ENCODE measurements at regions not wholly inside any gene's neighbourhood (a gene's known extent, or its start where the extent isn't known, plus 50 kb on each side); places are given as distances from the start of the nearest gene placed in this dataset.

DNA sequence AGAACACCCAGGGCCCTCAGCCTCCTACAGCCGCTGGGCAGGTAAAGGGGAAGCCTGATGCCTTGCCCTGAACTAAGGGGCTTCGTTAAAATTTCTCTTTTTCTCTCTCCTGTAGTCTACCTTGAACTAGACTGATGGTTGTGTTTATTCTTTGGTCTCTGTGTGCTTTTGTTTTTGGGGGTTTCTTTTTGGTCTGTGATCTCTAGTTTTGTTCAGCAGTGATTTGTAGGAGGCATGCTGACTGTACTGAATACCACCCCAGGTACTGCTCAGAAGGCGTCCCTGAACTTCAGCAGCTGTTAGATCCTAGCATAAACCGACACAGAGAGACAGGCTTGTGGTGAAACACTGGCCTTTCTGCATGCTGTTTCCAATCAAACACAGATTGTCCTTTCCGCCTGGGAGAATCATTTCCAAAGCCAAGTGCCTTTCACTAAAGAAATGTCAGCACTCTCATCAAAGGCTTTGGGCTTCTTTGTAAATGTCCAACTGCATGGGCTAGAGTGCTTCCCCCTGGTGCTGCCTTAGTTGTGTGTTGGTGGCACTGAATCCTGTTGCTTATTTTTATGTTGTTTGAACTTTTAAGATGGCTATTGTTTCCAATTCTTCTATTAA, 364.7 kb upstream of the SASH1 start:
- intact Hi-C loops (cut with micrococcal nuclease), result no loop called here
- BruUV-seq (replicated peaks), result no TSS peak
- CTCF ChIA-PET, result no interaction called here
- Histone ChIP-seq H3K9me3 (ENCODE audit: control insufficient read depth in 1 of 2, insufficient read depth in 1 of 2, low read depth in 1 of 2, low read length in 2 of 2) (no peaks in the 10 kb centered on the region), H3K9ac (ENCODE audit: low read length) (no peak overlapping the region), H3K4me1 (ENCODE audit: control insufficient read depth in 1 of 2, insufficient read depth in 2 of 2, low read length in 2 of 2) (no peaks in the 10 kb centered on the region), H3K4me3 (replicated peaks in 1 of 2; ENCODE audit: low read depth in 1 of 2, low read length in 2 of 2) (no peak overlapping the region), H2AFZ (ENCODE audit: low read depth, low read length, poor library complexity, severe bottlenecking) (no peak overlapping the region), H3K4me2 (ENCODE audit: low read length) (no peak overlapping the region), H3K36me3 (ENCODE audit: control insufficient read depth in 1 of 2, insufficient read depth in 2 of 2, low read length in 2 of 2) (no peaks in the 10 kb centered on the region), H3K79me2 (ENCODE audit: insufficient read depth, low read length) (no peaks in the 10 kb centered on the region), H3K27ac (ENCODE audit: low read depth, low read length) (no peak overlapping the region), H4K20me1 (ENCODE audit: insufficient read depth) (no peaks in the 10 kb centered on the region), H3K9me2 (ENCODE audit: insufficient read depth) (no peaks in the 10 kb centered on the region), H3K27me3 (ENCODE audit: insufficient read depth, low read length) (no peaks in the 10 kb centered on the region)
- DNase-seq (ENCODE audit: low read depth, low spot score) (no peak), ATAC-seq (no peak)
- POLR2A ChIA-PET, result interaction anchor here (0.5 kb wide), 1 partner anchor 14 kb away, joined by 3 read pairs; no protein-coding TSS in a partner anchor
- TF ChIP-seq POLR2A (IDR thresholded peaks at IDR 0.05; ENCODE audit: borderline replicate concordance, extremely low read depth, insufficient read depth, insufficient read length) (no peak), CBX3 (IDR thresholded peaks at IDR 0.05; ENCODE audit: low read depth) (no peak), YY1 (IDR thresholded peaks at IDR 0.05; ENCODE audit: extremely low read depth, insufficient replicate concordance, low read depth, low read length) (no peak), TCF7L2 (IDR thresholded peaks at IDR 0.05; ENCODE audit: borderline replicate concordance, extremely low read depth, insufficient read depth, insufficient read length) (no peak)
- RAD21 ChIA-PET (ENCODE audit: low non-redundant PET in 1 of 2, low total read pairs in 2 of 2, uncharacterized antibody in 2 of 2, unreplicated experiment in 2 of 2), result no interaction called here

DNA sequence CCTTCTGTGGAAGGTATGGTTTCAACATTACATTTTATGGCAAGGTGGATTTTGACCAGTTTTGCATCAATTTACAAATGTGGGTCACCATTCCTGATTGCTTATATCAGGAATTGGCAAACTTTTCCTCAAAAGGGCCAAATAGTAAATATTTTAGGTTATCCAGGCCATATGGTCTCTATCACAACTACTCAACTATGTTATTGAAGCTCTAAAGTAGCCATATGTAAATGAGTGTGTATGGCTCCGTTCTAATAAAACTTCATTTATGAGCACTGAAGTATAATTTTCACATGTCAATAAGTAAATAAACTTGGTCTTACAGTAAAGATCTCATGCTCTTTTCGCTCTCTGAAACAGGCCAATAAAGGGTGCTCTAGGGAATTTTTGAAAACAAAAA, 362.7 kb upstream of the SASH1 start:
- POLR2A ChIA-PET, result no interaction called here
- DNase-seq (ENCODE audit: low read depth, low spot score), result no peak
- intact Hi-C loops (cut with micrococcal nuclease), result no loop called here
- TF ChIP-seq, protein P1, sequence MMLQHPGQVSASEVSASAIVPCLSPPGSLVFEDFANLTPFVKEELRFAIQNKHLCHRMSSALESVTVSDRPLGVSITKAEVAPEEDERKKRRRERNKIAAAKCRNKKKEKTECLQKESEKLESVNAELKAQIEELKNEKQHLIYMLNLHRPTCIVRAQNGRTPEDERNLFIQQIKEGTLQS (IDR thresholded peaks at IDR 0.05), result no peak
- TF ChIP-seq, protein P2, sequence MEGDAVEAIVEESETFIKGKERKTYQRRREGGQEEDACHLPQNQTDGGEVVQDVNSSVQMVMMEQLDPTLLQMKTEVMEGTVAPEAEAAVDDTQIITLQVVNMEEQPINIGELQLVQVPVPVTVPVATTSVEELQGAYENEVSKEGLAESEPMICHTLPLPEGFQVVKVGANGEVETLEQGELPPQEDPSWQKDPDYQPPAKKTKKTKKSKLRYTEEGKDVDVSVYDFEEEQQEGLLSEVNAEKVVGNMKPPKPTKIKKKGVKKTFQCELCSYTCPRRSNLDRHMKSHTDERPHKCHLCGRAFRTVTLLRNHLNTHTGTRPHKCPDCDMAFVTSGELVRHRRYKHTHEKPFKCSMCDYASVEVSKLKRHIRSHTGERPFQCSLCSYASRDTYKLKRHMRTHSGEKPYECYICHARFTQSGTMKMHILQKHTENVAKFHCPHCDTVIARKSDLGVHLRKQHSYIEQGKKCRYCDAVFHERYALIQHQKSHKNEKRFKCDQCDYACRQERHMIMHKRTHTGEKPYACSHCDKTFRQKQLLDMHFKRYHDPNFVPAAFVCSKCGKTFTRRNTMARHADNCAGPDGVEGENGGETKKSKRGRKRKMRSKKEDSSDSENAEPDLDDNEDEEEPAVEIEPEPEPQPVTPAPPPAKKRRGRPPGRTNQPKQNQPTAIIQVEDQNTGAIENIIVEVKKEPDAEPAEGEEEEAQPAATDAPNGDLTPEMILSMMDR (IDR thresholded peaks at IDR 0.05 in 2 of 3, conservative IDR thresholded peaks at IDR 0.05 in 1 of 3; ENCODE audit: borderline replicate concordance in 1 of 3, insufficient read depth in 1 of 3, low read depth in 2 of 3, low read length in 2 of 3), result no peak
- TF ChIP-seq EZH2 (IDR thresholded peaks at IDR 0.05) (no peak), JUND (IDR thresholded peaks at IDR 0.05) (no peak), TCF7L2 (IDR thresholded peaks at IDR 0.05; ENCODE audit: borderline replicate concordance, extremely low read depth, insufficient read depth, insufficient read length) (no peak), EZH2phosphoT487 (IDR thresholded peaks at IDR 0.05; ENCODE audit: borderline replicate concordance) (no peak), SP1 (IDR thresholded peaks at IDR 0.05; ENCODE audit: low read depth) (no peak), SRF (IDR thresholded peaks at IDR 0.05; ENCODE audit: low read depth) (no peak), ELF1 (IDR thresholded peaks at IDR 0.05; ENCODE audit: borderline replicate concordance, low read depth) (no peak), RAD21 (IDR thresholded peaks at IDR 0.05; ENCODE audit: low read depth) (no peak), POLR2AphosphoS5 (IDR thresholded peaks at IDR 0.05; ENCODE audit: low read depth, low read length) (no peak), CEBPB (IDR thresholded peaks at IDR 0.05; ENCODE audit: low read depth) (no peak)
- TF ChIP-seq, protein P3, sequence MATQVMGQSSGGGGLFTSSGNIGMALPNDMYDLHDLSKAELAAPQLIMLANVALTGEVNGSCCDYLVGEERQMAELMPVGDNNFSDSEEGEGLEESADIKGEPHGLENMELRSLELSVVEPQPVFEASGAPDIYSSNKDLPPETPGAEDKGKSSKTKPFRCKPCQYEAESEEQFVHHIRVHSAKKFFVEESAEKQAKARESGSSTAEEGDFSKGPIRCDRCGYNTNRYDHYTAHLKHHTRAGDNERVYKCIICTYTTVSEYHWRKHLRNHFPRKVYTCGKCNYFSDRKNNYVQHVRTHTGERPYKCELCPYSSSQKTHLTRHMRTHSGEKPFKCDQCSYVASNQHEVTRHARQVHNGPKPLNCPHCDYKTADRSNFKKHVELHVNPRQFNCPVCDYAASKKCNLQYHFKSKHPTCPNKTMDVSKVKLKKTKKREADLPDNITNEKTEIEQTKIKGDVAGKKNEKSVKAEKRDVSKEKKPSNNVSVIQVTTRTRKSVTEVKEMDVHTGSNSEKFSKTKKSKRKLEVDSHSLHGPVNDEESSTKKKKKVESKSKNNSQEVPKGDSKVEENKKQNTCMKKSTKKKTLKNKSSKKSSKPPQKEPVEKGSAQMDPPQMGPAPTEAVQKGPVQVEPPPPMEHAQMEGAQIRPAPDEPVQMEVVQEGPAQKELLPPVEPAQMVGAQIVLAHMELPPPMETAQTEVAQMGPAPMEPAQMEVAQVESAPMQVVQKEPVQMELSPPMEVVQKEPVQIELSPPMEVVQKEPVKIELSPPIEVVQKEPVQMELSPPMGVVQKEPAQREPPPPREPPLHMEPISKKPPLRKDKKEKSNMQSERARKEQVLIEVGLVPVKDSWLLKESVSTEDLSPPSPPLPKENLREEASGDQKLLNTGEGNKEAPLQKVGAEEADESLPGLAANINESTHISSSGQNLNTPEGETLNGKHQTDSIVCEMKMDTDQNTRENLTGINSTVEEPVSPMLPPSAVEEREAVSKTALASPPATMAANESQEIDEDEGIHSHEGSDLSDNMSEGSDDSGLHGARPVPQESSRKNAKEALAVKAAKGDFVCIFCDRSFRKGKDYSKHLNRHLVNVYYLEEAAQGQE (IDR thresholded peaks at IDR 0.05; ENCODE audit: low read depth), result no peak

More for the DNA sequence above, 362.7 kb upstream of the SASH1 start:
- ChIA-PET RAD21 (ENCODE audit: low non-redundant PET in 1 of 2, low total read pairs in 2 of 2, uncharacterized antibody in 2 of 2, unreplicated experiment in 2 of 2) (no interaction called here), CTCF (no interaction called here)
- Histone ChIP-seq H3K9ac (ENCODE audit: low read length) (no peak overlapping the region), H3K27ac (ENCODE audit: low read depth, low read length) (no peak overlapping the region), H3K9me2 (ENCODE audit: insufficient read depth) (no peaks in the 10 kb centered on the region), H3K4me2 (ENCODE audit: low read length) (no peak overlapping the region), H3K27me3 (ENCODE audit: insufficient read depth, low read length) (no peaks in the 10 kb centered on the region), H3K36me3 (ENCODE audit: control insufficient read depth in 1 of 2, insufficient read depth in 2 of 2, low read length in 2 of 2) (no peaks in the 10 kb centered on the region), H3K9me3 (ENCODE audit: control insufficient read depth in 1 of 2, insufficient read depth in 1 of 2, low read depth in 1 of 2, low read length in 2 of 2) (no peaks in the 10 kb centered on the region), H2AFZ (ENCODE audit: low read depth, low read length, poor library complexity, severe bottlenecking) (no peak overlapping the region), H3K4me3 (replicated peaks in 1 of 2; ENCODE audit: low read depth in 1 of 2, low read length in 2 of 2) (no peak overlapping the region), H3K4me1 (ENCODE audit: control insufficient read depth in 1 of 2, insufficient read depth in 2 of 2, low read length in 2 of 2) (no peaks in the 10 kb centered on the region), H3K79me2 (ENCODE audit: insufficient read depth, low read length) (no peaks in the 10 kb centered on the region), H4K20me1 (ENCODE audit: insufficient read depth) (no peaks in the 10 kb centered on the region)
- no TSS peak for BruUV-seq (replicated peaks)
- ATAC-seq, result no peak
